Small intestine (tissue), 7 donors: ENCODE measurements at regions not wholly inside any gene's neighbourhood (a gene's known extent, or its start where the extent isn't known, plus 50 kb on each side); places are given as distances from the start of the nearest gene placed in this dataset.

Experiments
- DNase-seq, 2 donors: peaks; one replicate each; pipeline versions ENCODE4 v3.0.0 to v3.0.0-alpha.2; 2013
- FAIRE-seq: peaks from 2 replicates; lab custom pipeline; 2012; peaks lifted over from hg19 to GRCh38; lab: Jason Lieb, UNC
- H3K27ac ChIP-seq, 3 donors: one replicate each; pipeline ENCODE4 v1.5.1; 2013; ENCODE audit warnings: low read length in 2 of 3, mild to moderate bottlenecking in 2 of 3, control low read depth in 1 of 3, inconsistent platforms in 1 of 3, low read depth in 1 of 3, moderate library complexity in 1 of 3
- H3K27me3 ChIP-seq, 3 donors: one replicate each; pipeline ENCODE4 v1.6.1; 2013; ENCODE audit warnings: low read length in 3 of 3, inconsistent platforms in 1 of 3; ENCODE audit not compliant: control insufficient read depth in 3 of 3, insufficient read depth in 3 of 3
- H3K36me3 ChIP-seq, 3 donors: one replicate each; pipeline ENCODE4 v1.6.1; 2013; ENCODE audit warnings: low read length in 3 of 3, inconsistent platforms in 1 of 3, low read depth in 1 of 3, mild to moderate bottlenecking in 1 of 3, moderate library complexity in 1 of 3; ENCODE audit not compliant: control insufficient read depth in 3 of 3, insufficient read depth in 2 of 3
- H3K4me1 ChIP-seq, 3 donors: one replicate each; pipeline ENCODE4 v1.6.1; 2013; ENCODE audit warnings: low read length in 2 of 3, inconsistent platforms in 1 of 3, low read depth in 1 of 3, mild to moderate bottlenecking in 1 of 3, moderate library complexity in 1 of 3; ENCODE audit not compliant: control insufficient read depth in 3 of 3, insufficient read depth in 2 of 3
- H3K4me3 ChIP-seq, 3 donors: one replicate each; pipeline ENCODE4 v1.5.1; 2013; ENCODE audit warnings: low read length in 3 of 3, control low read depth in 1 of 3, inconsistent platforms in 1 of 3, low read depth in 1 of 3, mild to moderate bottlenecking in 1 of 3, moderate library complexity in 1 of 3
- H3K9me3 ChIP-seq, 2 donors: one replicate each; pipeline ENCODE4 v1.6.1; 2013; ENCODE audit warnings: low read depth in 1 of 2, low read length in 1 of 2; ENCODE audit not compliant: control insufficient read depth in 2 of 2, insufficient read depth in 1 of 2
- WGBS, 3 donors: extraction: QIAGEN DNeasy Blood & Tissue Kit; methylation state at CpG; one replicate each; pipeline ENCODE4 v1.1.7; 2013; 5-methylcytosine and 5-hydroxymethylcytosine counted together
- donor health status: healthy with polysubstance abuse.
- donor health status: control.
- donor health status: control.
- donor health status: Bipolar disorder and iron deficiency.
- donor health status: healthy.

DNA sequence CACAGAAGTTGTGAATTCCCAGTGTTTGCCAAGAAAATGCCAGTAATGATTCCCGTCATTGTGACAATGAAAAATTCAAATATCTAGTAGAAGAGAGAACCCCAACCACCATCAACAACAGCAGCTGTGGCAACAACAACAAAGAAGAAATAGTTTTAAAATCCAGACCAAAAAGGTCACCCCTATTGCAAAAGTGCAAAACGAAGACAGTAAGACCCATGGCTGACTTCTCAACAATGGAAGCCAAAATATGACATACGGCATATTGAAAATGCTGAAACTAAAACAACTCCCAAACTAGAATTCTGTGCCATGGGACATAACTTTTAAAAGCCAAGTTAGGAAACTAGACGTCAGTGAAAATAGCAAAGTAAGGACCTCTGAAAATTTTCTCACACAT is 270.6 kb downstream of the IRX2 start:
- 74 to 84% (median 77%) methylated on average over 4 of the region's 4 CpGs for WGBS, 3 donors
- Histone ChIP-seq H3K27me3 (no peaks in the 10 kb centered on the region), H3K27ac (no peak overlapping the region), H3K9me3 (peaks cover 0 to 12% of the 10 kb centered on the region in 2 donors), H3K4me1 (no peaks in the 10 kb centered on the region), H3K36me3 (no peaks in the 10 kb centered on the region), H3K4me3 (no peak overlapping the region)
- DNase-seq (no peak), FAIRE-seq (no peak)

DNA sequence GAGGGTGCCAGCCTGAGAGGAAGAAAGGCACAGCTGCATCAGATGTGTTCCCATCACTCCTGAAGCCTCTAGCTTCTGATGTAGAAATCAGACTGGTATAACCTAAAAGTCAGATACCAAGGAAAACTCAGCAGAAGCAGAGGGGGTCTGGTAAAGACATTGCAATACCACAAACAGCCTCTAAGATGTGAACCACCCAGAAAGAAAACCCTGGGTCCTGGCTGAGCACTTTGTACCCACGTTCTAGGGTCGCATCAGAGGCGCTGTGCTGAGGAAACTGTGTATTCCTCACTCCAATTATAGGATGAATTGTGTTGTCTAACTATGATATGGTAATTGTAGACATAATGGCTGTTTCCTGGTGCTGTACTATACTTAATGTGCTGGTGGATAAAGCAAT is 275.6 kb downstream of the IRX2 start:
- Histone ChIP-seq H3K27me3 (no peaks in the 10 kb centered on the region), H3K4me1 (no peaks in the 10 kb centered on the region), H3K27ac (no peak overlapping the region), H3K36me3 (no peaks in the 10 kb centered on the region), H3K4me3 (no peak overlapping the region), H3K9me3 (peaks cover 0 to 5% of the 10 kb centered on the region in 2 donors)
- no peak for DNase-seq
- no peak for FAIRE-seq
- WGBS, 3 donors = 57 to 72% (median 67%) methylated on average over 3 of the region's 3 CpGs

DNA sequence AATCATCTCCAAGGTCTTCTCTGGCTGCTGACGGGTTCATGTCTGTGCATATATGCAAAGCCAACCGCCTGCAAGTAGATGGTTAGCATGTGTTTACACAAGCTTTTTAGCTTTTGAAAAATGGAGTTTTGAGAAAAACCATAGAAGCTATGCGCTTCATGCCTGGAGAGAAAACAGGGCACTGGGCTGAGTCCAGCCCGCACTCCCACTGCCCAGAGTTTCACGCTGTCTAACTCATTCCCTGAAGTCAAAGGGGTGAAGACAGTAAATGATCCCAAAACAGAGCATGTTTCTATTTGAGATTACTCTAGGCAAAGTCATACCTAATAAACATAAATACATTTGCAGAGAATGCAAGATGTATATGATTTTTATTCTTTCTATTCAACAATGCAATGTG is 278.8 kb downstream of the IRX2 start:
- FAIRE-seq (no peak), DNase-seq (no peak)
- Histone ChIP-seq H3K27me3 (no peaks in the 10 kb centered on the region), H3K27ac (no peak overlapping the region), H3K9me3 (no peaks in the 10 kb centered on the region), H3K36me3 (no peaks in the 10 kb centered on the region), H3K4me3 (no peak overlapping the region), H3K4me1 (no peaks in the 10 kb centered on the region)
- WGBS, 3 donors = 77 to 93% (median 89%) methylated on average over 5 of the region's 5 CpGs

DNA sequence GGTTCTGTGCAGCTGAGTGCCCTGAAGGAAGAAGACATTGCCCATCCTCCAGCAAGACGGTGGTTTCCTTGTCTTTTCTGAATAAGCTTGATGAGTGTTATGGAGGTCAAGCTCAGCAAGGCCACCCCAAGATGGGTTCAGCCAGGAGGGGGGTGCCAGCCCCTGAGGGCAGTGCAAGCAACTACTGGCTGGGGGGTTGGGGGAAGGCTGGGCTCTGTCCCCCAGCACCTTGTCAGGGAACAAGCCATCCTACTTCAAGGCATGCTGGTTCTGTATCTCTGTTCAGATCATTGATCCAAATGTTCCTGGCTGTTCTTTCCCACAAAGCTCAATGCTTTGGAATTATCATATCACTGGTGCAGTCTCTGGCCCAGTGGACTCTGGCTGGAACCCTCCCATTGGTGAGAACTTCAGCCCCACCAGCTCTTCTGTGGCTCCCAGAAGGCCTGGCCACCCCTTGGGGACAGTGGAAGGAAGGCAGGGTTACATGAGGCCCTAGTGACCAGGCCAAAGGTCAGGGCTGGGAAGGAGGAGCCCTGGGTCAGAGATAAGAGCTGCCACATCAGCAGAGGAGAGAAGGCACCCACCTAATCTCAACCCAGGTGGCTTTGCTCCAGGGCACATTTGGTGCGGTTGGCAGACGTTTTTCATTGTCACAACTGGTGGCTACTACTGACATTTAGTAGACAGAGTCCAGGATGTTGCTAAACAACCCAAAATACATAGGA is 280.2 kb downstream of the IRX2 start:
- no peak for FAIRE-seq
- Histone ChIP-seq H3K4me3 (no peak overlapping the region), H3K36me3 (no peaks in the 10 kb centered on the region), H3K9me3 (no peaks in the 10 kb centered on the region), H3K27me3 (no peaks in the 10 kb centered on the region), H3K27ac (no peak overlapping the region), H3K4me1 (no peaks in the 10 kb centered on the region)
- no peak for DNase-seq
- WGBS, 3 donors = 71 to 84% (median 79%) methylated on average over 3 of the region's 3 CpGs

DNA sequence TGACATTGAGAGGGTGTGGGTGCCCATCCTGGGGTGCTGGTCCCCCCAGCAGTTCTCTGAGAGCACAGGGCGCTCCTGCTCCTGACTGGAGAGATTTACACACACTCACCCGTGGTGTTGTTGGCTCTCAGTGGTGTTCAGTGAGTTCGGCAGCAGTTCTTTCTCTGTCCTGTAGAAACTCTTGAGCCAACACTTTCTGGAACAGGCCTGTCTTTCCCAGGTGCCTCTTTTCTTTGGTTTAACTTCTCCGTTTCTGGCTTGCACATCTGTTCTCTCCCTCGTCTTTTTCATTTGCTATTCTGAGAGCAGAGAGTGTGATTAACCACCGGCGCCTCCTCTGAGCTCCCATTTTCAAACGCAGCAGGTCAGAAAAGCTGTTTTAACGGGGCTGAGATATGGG is 284.5 kb downstream of the IRX2 start:
- Histone ChIP-seq H3K9me3 (no peaks in the 10 kb centered on the region), H3K4me3 (no peak overlapping the region), H3K36me3 (no peaks in the 10 kb centered on the region), H3K27ac (no peak overlapping the region), H3K4me1 (no peaks in the 10 kb centered on the region), H3K27me3 (no peaks in the 10 kb centered on the region)
- WGBS, 3 donors = 60 to 64% (median 62%) methylated on average over 9 of the region's 9 CpGs
- no peak for FAIRE-seq
- DNase-seq = no peak

DNA sequence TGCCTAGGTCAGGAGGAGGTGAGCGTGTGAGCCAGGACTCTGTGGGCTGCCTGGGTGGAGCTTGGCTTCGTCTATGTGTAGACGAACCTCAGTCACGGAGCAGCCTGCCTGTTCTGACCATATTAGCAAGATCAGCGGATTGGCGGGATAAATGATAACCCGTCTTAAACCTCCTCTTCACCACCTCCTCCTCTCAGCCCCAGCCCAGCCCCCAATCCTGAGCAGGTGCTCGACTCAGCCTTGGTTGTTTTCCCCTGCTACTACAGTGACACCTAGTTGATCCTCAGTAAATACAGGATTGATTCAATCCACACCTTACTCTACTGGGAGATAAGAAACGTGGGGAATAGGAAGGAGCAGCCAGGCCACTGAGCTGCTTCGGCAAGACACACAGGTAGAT is 286.1 kb downstream of the IRX2 start:
- DNase-seq (no peak), FAIRE-seq (no peak)
- Histone ChIP-seq H3K4me1 (no peaks in the 10 kb centered on the region), H3K9me3 (no peaks in the 10 kb centered on the region), H3K4me3 (no peak overlapping the region), H3K36me3 (no peaks in the 10 kb centered on the region), H3K27ac (no peak overlapping the region), H3K27me3 (no peaks in the 10 kb centered on the region)
- 26 to 57% (median 39%) methylated on average over 10 of the region's 10 CpGs for WGBS, 3 donors

DNA sequence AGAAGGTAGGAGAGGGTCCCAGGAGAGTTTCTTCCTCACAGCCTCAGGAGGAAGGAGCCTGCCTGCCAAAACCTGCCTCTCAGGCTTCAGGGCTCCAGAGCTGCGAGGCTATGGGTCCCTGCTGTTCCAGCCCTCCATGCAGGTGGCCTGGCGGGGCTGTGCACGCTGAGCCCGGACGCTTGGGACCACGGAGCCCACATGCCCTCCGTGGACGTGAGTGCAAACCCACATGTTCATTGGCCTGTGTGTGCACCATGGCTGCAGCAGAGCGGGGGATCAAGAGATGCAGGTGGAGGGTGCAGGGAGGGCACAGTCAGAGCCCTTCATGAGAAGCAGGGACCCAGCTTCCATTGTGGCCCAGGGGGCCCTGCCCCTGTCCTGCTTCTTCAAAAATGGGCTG is 287.3 kb downstream of the IRX2 start:
- no peak overlapping the region for H3K27ac ChIP-seq
- H3K27me3 ChIP-seq = no peaks in the 10 kb centered on the region
- FAIRE-seq (no peak), DNase-seq (no peak)
- H3K9me3 ChIP-seq = no peaks in the 10 kb centered on the region
- no peaks in the 10 kb centered on the region for H3K4me1 ChIP-seq
- no peaks in the 10 kb centered on the region for H3K36me3 ChIP-seq
- 72 to 90% (median 74%) methylated on average over 9 of the region's 9 CpGs for WGBS, 3 donors
- H3K4me3 ChIP-seq = no peak overlapping the region

DNA sequence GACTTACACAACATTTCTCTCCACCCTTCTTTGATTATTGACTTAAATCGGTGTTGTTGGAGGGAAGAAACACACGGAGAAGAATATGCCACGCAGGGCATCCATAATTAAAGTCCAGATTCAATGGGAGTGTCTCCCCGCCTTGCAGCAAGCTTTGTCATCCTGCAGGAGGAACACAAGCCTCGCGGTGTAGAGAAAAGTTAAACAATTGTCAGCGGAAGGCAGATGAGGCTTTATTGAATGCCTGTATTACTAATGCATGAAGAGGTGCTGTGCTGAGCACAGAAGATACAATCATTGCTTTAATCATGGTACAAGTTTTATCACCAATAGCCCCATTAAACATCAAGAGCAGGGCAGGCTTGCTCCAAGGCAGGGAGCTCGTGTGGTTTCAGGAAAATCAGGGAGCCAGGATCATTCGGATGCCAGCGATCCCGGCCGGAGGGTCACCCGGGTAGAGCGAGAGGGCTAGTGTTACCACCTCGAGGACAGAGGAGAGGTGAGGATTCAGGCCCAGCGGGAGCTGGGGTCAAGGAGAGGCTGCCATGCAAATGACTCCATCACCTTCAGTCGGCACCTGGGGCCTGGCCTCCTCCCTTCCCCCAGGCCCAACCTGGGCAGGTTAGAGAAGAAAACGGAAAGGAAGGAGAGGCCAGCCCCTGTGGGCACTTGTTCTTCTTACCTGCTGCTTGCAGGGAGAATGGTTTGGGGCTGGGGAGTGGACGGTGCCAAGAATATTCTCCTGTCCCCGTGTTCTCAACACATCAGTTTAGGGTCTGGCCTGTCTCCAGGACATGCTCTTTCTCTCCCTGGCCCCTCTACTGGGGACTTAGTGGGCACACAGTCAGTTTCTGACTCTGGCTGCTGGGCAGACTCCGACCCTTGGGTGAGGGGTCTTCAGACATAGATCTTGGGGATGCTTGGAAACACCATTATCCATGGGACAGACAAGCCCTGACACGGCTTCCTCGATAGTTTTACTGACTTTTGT is 289.5 kb downstream of the IRX2 start:
- DNase-seq = no peak
- Histone ChIP-seq H3K4me1 (no peaks in the 10 kb centered on the region), H3K27ac (no peak overlapping the region), H3K4me3 (no peak overlapping the region), H3K27me3 (no peaks in the 10 kb centered on the region), H3K9me3 (no peaks in the 10 kb centered on the region), H3K36me3 (no peaks in the 10 kb centered on the region)
- FAIRE-seq = no peak
- WGBS, 3 donors = 65 to 70% (median 66%) methylated on average over 23 of the region's 23 CpGs
